GM21529 (cell line): ENCODE measurements at regions not wholly inside any gene's neighbourhood (a gene's known extent, or its start where the extent isn't known, plus 50 kb on each side); places are given as distances from the start of the nearest gene placed in this dataset.

Experiments
- ATAC-seq: cut with Tn5 transposase; IDR thresholded peaks from one replicate; pipeline ENCODE4 v1.9.1; 2021; ENCODE audit not compliant: unreplicated experiment

DNA sequence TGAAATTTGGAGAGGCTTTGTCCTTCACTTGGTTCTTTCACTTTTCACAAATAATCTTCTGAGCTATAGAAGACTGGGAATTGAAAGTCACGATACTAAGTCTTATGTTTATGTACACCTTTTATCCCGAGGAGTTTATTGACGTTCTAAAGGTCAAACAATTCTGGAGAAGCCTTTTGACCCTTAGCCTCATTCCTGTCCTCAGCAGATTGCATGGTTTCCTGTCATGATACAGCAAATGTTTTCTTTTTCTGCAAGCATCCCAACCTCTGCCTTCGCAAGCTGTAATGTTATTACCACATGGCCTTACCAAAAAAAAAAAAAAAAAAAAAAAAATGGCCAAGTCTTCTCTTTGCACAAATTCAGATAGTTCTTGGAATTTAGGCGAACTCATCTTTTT, 411.7 kb upstream of the FLRT2 start:
- no peak for ATAC-seq

DNA sequence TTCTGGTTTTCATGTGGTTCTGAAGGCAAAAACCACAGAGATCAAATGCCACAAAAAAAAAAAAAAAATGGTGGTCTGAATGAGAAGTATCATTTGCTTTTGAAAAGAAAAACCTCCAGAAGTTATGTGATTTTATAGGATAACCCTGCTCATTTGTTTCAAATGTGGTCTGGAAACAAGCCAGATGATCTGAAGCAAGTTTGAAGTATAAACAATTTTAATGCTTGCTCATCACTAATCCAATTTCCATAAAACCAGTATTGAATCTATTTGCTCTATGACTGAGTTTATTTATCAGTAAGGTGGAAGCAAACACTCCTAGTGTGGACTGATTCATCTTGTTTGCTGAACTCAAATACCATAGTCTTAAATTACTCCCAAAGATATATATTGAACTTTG, 407.3 kb upstream of the FLRT2 start:
- no peak for ATAC-seq

DNA sequence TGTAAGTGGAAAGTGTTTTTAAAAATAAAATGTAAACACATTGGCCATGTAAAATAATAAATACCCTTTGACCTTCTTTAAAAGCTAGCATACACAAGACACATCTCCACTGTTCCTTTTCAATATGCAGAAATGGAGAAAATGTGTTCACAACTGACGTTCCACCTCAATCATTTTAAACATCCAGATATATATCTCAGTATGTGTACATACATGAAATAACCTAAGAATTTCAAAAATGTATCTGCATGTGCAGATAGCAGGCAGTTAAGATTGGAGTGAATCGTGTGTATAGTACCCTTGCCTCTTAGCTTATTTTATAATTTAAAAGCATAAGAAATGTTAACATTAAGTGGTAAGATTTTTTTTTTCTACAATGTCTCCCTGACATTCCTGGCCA, 406.2 kb upstream of the FLRT2 start:
- no peak for ATAC-seq

DNA sequence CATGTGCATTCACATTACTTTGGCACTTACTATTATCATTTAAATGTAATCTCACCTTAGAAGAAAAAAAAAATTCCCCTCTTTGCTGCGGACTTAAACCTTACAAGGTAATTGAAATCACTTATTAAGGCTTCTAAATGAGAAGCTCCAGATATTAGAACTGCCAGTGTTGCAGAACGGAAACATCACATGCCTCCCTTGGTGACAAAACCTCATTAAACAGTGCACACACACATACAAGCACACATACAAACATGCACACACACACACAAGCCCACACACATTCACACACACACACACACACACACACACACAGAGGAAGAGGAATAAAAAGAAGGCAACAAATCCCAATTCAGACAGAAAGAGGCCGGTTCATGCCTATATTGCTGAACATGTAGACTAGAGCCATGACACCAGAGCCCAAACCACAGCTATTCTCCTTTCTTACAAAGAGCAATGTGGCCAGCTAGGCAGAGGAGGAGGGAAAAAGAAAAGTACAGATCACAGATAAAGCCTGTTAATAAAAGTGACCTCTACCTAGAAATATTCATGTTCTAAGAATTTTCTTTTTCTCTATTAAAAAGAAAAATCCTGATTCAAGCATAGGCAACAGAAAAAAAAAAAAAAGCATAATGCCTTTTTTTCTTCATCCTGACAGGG, 405.2 kb upstream of the FLRT2 start:
- no peak for ATAC-seq

DNA sequence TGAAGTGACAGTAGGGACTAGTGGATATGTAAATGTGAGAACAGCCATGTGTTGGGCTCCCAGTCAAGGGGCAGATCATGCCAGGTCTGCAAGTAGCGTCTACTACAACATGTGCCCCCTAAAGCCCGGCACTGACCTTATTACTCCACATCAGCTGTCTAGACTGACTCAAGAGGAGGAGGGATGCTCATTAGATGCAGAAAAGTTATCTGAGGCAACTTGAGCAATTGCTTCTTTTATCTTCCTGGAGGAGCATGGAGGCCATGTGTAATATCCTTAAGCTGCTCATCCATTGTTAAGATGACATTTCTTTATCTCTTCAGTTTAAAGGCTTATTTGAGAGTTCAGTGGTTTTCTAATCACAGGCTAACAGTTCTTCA, 404.7 kb upstream of the FLRT2 start:
- no peak for ATAC-seq

DNA sequence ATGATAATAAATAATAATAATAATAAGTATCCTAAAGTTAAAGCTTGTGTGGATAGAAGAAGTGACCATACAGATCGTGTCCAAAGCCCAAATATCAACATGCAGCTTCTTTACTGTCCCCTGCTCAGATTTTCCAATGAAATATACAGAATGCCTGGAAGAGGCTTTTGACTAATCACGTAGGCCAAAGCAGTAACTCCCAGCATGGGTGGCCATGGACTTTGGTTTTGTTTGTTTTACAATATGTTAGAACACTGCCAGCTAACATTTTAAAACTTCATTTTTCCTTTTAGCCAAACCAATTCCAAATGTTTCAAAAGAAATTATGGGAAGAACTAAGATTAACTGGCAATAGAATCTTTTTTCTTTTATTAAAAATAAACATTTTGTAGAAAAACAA, 400.0 kb upstream of the FLRT2 start:
- ATAC-seq, result no peak

DNA sequence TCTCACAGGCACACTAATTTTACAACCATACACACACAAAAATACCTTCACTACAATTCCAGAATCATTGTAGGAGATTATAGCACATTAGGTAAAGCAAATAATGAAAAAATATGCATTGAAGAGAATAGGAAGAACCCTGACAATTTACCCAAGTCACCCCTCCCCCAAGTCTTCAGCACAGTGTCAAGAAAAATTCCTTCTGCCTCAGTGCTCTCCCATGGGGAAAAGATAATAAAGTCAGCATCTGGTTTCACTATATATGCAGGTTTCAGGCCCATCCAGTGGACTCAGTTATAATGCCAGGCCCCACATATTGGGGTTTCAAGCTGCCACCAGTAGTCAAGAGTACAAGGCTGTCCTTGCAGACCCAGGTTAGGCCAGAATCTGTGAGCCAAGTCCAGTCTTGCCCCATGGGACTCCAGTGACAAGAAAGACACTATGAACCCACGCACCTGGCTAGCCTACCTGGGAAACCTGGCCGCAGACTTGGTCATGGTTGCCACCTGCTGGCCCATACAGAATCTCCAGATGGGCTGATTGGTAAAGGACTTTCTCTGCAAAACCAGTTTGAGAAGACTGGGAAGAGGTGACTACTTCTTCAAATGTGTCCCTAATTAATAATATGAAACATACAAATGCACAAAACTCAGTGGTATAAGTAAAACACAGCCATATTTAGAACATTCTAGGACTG, 398.6 kb upstream of the FLRT2 start:
- no peak for ATAC-seq

DNA sequence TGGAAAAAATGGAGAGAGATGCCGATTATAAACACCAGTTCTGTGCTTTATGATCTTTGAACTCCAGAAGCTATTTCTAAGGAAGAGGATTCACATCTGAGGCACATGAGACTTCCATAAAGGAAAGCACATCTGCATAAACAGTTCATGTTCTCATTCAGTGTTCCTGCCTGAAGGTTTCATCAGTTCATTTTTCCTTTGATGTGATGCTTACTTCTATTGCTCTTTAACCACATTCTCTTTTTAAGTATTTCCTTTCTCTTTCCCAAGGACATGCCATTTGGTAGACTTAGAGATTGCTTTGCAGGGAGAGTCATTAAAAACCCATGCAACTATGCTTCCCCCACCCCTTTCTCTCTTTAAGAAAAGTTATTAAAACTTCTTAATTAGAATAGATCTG, 387.0 kb upstream of the FLRT2 start:
- no peak for ATAC-seq

DNA sequence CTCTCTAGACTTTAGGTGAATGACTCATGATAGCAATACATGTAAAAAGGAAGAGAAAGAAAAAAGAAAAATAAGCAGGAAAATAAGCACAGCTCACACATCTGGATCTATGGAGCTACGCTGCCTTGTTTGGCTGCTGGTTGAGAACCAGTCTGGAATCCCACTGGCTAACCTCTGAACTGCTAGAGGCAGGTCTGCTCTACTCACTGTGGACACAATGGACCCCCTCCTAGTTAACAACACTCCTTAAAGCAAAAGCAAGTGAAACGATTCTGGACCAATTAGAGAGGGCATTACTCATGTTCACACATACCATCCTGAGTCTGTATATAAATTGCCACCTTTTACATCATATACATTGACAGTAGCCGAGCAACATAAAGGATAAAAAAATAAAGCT, 383.2 kb upstream of the FLRT2 start:
- ATAC-seq, result no peak

DNA sequence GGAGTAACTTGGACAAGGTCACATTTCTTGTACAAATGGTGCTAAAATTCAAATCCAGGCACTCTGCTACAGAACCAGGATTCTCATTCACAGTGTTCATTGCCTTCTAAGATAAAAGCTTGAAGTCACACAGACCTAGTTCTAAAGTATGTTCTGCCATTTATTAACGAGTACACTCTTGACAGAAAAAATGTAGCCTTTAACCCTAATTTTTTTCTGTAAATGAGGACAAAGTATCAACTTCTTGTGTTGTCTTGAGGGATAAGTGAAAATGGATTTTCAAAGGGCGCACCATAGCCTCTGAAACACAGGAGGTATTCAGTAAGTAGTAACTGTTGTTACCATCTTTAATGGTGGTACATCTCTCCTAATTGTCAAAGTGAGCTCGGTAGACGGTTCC, 379.8 kb upstream of the FLRT2 start:
- no peak for ATAC-seq

DNA sequence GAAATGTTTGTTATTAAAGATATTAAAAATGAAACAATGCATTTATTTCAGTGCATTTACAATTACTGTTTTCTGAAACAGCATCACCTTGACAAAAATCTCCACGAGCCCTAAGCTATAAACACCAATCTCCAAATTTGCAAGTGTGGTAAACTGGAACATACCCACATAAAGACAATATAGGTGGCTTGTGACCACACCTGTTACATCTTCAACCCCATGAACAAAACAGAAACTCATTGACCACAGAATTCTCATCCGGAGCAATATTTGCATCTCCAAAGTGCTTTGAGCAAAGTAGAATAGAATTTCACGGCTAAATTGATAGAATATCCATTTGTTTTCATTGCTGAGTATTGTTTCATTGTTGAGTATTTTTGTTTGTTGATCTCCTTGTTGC, 375.2 kb upstream of the FLRT2 start:
- ATAC-seq, result no peak

DNA sequence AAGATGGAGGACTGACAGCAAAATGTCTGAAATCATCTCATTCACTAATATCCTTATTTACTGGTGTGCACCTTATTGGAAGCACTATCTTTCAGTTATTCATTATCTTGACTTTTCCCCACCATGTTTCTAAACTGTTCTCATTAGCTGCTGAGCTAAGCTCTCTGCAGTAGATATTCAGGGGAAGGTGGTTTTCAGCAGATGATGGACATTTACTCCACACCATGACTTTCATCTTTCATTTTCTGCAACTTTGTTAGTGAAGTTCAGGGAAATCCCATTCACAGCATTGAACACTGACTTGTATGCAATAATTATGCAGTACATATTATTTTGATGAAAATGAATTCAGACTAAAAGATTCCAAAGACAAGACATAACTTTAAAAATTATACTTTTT, 373.6 kb upstream of the FLRT2 start:
- no peak for ATAC-seq

DNA sequence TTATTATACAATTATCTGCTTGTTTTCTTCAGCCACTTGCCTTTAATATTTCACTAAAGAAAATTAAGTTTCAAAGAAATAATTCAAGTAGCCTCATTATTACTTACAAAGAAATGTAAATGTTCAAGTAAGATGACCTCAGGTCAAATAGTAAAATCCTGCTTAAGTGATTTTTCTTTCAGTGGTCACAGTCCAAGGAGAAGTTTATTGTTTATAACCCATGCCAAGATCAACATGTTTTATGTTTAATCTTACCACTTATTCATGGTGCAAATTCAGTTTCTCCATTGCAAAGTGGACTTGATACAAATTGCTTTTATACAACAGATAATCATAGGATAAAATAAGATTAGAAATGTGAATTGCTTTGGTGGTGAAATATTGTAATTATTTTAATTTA, 370.2 kb upstream of the FLRT2 start:
- ATAC-seq, result no peak

DNA sequence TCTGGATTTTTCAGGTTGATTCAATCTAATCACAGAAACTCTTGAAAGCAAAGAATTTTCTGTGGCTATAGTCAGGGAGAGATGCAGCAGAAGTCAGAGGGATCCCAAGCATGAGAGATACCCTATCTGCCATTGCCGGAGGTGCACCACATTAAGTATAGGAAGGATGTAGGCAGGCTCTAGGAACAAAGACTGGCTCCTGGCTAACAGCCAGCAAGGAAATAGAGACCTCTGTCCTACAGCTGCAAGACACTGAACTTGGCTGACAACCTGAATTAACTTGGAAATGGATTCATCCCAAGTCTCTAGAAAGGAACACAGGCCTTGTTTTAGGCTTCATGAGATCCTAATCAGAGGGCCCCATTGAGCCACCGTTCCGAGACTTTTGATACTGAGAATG, 364.9 kb upstream of the FLRT2 start:
- ATAC-seq, result no peak

DNA sequence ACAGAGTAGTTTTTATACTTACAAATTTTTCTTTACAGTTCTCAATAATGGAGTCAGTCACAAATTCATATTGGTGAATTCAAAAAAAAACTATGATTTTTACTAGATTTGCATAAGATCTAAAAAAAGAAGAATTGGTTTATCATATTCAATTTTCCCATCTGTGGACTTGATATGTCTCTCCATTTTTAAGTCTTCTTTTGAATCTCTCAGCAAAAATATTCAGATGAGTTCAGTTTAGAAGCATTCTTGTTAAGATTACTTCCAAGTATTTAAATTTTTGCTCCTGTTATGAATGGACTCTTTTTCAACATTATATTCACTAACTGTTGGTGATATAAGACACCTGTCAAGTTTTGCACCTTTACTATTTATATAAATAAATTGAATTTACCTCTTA, 360.6 kb upstream of the FLRT2 start:
- no peak for ATAC-seq

DNA sequence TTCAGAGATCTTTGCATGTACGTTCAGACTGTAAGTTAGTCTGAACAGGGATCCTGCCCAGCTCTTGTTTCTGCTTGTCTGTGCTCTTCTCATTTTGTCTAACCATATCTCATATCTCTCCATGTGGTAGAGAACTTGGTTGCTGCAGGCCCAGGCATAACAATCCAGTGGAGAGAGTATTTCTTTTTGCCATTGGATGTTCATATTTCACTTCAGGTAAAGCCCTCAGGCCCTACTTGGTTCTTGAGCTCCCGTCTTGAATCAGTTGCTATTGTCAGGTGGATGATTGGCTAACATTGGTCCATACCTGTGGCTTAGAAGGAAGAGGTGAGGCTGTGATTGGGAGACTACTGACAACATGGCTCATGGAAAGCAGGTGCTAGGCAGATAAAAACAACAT, 357.7 kb upstream of the FLRT2 start:
- no peak for ATAC-seq

DNA sequence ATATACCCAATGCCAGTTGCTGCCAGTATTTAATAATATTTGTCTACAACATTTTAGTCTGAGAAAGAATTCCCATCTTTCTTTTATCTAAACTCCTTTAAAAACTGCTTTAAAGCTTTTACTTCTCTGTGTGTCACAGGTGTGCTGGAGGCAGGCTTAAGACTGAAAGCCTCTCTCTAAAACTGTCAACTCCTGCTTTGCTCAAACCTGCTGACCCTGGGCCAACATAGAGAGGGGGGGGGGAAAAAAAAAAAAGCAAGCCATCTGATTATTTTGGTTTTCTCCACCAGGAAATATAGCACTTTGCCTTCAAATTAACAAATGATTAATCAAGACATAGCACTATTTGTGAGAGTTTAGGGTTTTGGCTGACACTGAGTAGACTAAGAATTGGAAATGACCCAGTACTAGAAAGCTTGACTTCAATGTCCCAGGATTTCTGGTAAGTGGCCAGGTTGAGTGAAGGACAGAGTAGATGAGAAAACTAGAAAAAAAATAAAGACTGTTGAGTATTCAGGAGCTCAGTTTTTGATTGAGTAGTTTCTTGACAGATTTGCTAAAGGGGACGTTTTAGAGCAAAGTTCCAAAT, 357.0 kb upstream of the FLRT2 start:
- ATAC-seq, result no peak

DNA sequence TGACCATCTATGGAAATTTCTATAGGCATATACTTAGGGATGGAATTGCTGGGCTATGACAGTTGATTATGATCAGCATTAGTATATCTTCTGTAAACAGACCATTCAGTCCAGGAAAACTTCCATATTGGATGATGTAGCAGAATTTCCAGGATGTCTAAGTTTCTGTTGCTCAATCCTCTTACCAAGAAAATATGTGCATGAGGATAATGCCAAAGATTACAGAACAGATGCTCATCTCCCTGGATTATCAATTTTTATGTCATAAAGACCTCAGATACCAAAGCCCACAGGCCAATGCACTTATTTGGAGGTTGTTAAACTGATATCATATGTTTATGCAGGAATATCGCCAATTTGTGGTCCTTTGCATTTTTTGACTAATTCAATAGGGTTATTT, 354.4 kb upstream of the FLRT2 start:
- ATAC-seq, result no peak

DNA sequence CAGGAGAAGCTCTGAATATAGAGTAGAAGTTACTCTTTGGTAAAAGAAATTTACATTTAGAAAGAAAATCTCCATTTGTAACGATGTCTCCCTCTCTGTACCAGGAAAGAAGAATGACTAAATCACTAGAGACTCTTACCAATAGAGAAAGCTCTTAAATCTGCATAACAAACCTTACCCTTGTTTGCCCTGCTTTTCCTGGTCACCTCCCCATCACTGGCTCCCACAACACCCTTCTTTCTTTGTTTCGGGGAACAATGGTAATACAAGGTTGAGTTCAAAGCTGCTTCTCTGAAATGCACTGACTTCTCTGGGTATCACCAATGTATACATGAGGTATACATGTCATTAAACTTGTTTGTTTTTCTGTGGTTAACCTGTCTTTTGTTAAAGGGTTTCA, 351.1 kb upstream of the FLRT2 start:
- no peak for ATAC-seq

DNA sequence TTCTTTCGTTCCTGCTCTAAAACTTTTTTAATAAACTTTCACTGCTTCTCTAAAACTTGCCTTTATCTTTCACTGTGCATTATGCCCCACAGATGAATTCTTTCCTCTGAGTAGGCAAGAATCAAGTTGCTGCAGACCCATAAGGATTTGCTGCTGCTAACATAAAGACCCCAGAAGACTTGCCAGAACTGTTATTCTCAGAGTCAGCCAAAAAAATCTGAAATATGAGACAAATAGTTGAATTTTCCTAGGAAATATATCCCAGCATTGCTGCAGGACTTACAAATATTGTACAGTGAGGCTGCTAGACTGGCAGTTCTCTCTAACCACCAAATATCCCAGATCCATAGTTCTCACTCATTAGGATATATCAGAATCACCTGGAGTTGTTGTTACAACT, 349.1 kb upstream of the FLRT2 start:
- ATAC-seq, result no peak

DNA sequence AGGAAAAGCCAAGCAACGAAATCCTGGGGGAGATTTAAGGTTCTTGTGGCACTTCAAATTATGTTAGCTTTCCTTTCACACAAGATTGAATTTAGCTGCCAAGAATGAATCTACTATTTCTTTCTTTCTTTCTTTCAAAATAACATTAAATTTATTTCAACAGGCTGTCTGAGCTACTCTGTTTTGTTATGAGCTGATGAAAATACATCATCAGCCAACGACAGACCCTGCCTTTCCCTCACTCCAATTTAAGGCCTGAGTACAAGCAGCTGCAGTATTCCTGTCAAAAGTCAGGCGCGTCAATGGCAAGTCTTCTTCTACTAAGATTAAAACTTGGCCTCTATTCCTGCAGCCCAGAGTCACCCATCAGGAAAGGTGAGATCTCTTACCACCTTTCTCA, 347.7 kb upstream of the FLRT2 start:
- no peak for ATAC-seq

DNA sequence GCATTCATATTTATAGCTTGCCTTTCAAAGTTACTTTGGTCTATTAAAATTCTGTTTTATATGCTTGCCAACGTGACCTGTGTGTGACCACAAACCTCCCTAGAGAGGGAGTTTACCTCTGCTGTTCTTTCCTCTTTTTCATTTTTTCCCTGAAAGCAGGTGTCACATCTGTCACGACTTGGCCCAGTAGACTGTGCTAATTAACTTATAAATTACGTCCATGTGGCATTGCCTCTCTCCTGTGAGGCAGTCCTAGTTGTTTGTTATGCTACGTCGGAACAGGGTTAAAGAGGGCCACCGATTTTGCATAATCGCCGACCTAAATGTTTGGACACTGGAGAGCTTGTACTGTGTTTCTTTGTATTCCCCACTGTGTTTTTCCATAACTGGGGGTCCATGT, 343.9 kb upstream of the FLRT2 start:
- no peak for ATAC-seq

DNA sequence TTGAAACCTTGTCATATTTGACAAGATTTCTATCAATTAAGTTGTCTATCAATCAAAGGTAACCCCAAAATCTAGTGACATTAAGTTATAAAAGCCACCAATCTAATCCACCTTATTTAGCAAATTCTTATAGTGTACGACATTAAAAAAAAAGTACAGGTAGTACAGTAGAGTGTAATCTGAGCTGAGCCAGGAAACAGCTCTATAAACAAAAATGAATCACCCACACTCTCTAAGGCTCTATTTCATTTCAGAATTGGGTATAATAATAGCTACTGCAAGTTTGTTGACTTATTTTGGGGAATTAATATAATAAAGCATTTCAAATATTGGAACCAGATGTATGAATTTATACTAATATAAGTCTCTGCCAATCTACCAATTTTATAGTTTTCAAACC, 342.4 kb upstream of the FLRT2 start:
- ATAC-seq, result no peak
